Skeletal muscle cell (primary cell): ENCODE measurements at regions not wholly inside any gene's neighbourhood (a gene's known extent, or its start where the extent isn't known, plus 50 kb on each side); places are given as distances from the start of the nearest gene placed in this dataset.

Source experiments
- DNase-seq: peaks from one replicate; pipeline ENCODE4 v3.0.0-alpha.2; 2010; ENCODE audit warnings: low read depth
- H3K4me3 ChIP-seq: 2 replicates; pipeline ENCODE4 v1.5.1; 2011; ENCODE audit warnings: low read depth, mild to moderate bottlenecking, control low read depth, low read length, moderate library complexity

DNA sequence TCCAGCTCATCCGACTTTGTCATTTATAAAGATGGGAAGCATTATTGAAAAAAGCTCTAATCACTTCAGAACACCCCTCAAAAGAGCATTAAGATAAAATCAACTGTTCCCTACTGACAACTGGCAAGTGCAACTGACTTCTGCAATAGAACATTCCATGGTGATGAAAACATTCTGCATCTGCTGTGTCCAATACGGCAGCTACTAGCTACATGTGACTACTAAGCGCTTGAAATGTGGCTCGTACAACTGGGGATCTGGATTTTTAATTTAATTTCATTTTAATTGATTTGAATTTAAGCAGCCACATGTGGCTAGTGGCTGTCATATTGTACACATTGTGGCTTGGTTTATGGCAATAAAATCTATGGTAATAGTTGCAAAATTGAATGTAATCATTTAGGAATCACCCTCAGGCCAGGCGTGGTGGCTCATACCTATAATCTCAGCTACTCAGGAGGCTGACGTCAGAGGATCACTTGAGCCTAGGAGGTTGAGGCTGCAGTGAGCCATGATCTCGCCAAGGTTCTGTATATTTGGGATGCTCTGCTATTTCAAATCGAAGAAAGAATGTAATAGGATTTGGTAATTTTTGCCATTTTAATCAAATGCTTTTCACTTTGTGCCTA lies 390.3 kb downstream of the GABRB3 start:
- DNase-seq = no peak

DNA sequence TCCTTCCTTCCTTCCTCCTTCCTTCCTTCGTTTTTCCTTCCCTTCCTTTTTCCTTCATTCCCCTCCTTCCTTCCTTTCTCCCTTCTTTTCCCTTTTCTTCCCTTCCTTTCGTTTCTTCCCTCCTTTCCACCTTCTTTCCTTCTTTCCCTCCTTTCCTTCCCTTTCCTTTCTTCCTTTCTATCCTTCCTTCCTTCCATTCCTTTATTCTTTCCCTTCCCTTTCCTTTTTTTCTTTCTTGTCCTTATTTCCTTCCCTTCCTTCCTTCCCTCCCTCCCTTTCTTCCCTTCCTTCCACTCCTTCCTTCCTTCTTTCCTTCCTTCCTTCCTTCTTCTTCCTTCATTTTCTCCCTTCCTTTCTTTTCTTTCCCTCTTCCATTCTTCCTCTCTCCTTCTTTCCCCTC lies 394.6 kb downstream of the GABRB3 start:
- DNase-seq = no peak
- H3K4me3 ChIP-seq = no peak overlapping the region

More for the DNA sequence above, 390.3 kb downstream of the GABRB3 start:
- H3K4me3 ChIP-seq = no peak overlapping the region

DNA sequence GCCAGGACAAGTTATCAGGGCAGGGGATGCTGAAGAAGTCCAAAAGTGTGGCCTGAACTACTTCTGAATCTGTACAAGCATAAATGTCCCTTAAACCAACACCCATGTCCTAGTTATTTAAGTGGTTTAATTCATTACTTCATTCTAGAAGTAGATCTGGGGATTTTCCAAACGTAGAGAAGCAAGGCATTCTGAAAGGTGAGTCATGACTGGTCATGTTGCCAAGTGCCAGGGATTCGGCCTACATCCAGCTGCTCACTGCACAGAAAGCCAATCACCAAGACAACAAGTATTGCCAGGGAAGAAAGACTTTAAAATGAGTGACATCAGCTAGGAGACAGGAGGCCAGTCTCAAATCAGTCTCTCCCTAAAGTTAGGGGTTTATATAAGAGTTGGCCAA lies 396.6 kb downstream of the GABRB3 start:
- no peak for DNase-seq
- no peak overlapping the region for H3K4me3 ChIP-seq

DNA sequence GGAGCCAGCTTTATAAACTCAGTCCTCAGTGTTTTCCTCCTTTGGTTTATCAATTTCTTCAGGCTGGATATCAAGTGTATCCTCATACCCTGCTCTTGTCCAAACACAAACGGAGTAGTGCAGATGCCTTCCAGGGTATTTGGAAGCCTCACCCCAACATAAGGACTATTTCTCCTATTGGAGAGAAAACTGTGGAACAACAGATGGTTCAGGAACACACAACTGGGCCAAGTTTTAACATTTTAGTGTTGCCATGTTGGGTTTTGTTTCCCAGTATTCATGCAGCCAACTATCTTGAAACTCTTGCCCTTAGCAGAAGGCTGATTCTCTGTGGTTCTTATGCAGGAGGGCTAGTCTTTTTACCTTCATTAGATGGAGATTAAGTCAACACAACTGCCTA lies 398.1 kb downstream of the GABRB3 start:
- H3K4me3 ChIP-seq = no peak overlapping the region
- no peak for DNase-seq

DNA sequence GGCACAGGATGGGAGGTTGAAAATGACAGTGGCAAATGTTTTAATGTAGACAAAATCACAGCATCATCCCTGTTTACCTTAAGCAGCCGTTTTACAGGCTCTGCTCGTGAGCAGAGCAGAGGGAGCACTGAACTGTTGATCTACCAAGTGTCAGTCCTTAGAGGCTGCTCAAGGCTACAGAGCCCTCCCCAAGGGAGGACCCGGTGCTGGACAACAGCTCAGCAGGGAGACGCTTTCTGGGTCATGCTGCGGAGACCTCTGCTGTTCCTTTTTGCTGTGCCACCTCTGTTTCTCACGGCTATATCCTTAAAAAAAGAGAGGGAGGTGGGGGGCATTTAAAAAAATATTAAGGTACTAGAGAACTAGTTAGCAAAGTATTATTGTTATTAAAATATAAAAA lies 400.2 kb downstream of the GABRB3 start:
- DNase-seq = no peak

DNA sequence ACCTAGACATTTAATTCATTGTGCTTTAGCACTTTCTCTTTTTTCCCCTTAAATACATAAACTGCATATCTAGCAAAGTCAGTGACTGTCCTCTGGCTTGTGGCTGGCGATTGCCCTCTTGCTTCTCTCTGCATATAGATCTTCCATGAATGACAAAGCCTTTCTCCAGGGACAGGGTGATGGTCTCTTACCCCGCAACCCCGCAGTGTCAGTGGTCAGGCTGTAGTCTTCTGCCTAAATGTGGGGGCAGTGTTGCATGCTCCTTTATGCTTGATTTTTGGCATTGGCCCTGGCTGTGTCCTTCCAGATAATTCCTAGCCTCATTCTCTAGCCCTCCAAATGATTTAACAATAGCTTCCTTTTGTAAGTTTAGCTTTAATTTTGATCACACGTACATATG lies 407.8 kb downstream of the GABRB3 start:
- no peak for DNase-seq
- no peak overlapping the region for H3K4me3 ChIP-seq

More for the DNA sequence above, 400.2 kb downstream of the GABRB3 start:
- H3K4me3 ChIP-seq = no peak overlapping the region

DNA sequence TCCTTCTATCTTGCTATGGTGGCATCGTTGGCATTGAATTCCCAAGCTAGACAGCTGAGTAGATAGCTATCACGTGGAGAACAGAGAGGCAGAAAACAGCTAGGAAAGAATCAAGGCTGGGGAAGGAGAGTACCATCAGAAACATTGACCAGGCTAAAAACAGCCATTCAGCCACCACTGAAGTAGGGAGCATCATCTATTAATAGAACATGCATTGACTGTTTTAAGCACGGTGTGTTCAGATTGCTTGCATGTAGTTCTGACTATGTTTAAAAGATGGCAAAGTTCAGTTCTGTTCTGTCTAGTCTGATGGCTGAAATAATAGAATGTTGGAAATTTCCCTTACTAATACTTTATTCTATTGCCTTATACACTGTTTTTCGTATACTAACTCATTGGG lies 413.0 kb downstream of the GABRB3 start:
- no peak overlapping the region for H3K4me3 ChIP-seq
- DNase-seq = no peak

DNA sequence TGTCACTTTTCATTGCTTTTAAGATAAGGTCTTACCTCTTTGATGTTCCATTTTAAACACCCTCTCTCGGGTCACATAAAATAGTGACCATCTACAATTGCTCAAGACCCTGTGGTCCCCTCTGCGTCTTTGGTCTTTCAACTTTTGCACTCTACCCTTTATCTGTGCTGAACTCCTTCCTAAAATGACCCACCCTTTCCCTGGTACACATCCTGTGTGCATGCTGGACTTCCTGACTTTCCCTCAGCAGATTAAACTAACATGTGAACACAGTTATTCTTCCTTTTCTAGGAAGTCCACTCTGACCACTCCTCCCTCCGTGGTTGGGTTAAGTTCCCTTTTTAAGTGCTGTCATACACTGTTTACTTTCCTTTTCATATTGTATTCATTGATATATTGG lies 414.2 kb downstream of the GABRB3 start:
- DNase-seq = no peak
- H3K4me3 ChIP-seq = no peak overlapping the region

DNA sequence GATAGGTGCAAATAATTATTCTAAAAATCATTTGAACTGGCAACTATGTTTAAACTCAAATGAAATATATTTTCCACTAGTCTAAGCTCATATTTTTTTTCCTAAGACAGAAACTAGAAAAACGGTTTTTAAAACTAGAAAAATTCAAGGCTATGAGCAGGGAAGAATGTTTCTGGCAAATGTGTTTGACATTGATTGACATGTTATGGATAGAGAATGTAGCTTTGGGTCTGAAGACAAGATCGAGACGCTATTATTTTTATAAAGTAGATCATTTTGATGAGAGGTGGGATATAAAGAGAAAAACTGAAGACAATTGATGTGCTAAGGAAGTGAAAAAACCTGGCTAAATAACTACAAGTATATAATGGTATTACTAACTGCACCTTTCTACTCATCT lies 415.2 kb downstream of the GABRB3 start:
- no peak for DNase-seq
- H3K4me3 ChIP-seq = no peak overlapping the region

DNA sequence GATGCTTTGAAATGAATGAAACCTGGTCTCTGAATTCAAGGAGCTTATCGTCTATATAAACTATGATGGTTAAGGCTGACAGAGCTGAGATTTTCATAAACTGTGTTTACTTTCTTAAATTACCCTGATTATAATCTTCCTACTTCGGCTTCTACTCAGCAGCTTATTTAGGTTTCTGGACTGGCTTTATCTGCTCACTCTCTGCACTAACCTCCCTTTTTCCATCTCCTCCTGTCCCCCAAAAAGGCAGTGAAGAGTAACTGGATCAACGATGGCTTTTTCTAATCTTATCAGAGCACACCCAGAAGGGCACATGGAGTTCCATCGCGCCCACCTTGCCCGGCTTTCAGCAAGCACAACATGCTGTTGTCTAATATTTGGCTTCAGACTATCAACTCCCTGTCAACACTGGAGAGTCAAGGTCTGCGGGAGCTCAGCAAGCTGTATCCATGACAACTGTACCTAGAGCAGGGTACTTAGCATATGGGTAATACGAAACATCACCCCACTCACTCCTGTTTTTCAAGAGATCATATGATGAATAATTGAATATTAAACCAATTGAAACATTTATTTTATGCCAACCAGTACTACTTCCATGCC lies 417.3 kb downstream of the GABRB3 start:
- H3K4me3 ChIP-seq = no peak overlapping the region
- DNase-seq = no peak

DNA sequence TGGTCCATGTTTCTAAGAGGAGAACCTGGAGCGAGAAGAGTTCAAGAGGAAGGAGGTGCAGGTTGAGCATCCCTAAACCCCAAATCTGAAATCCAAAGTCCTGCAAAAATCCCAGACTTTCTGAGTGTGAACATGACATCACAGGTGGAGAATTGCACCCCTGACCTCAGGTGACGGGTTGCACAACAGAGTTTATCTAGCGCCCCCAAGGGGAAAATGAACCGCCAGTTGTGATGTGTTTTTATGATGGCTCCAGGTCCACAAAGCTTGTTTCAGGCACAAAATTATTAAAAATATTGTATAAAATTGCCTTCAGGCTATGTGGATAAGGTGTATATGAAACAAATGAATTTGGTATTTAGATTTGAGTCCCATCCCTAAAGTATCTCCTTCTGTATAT lies 420.0 kb downstream of the GABRB3 start:
- no peak overlapping the region for H3K4me3 ChIP-seq
- no peak for DNase-seq

DNA sequence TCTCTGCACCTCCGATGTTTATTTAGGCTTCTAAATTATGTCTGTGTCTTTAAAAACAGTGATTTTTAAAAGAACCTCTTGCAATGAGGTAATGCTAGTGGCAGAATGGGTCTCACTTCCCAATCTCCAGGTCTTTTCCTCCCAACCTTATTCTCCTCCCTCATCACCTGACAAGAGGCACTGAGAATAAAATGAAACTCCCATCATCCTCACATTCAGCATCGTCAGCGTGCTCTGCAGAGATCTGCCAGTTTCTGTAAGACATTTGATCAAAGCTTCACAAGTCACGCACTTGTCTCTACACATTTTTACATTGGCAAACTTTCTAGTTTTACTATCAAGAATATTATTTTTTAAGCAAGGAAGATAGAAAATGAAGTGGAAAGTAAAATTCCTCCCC lies 420.5 kb downstream of the GABRB3 start:
- no peak for DNase-seq
- H3K4me3 ChIP-seq = no peak overlapping the region

DNA sequence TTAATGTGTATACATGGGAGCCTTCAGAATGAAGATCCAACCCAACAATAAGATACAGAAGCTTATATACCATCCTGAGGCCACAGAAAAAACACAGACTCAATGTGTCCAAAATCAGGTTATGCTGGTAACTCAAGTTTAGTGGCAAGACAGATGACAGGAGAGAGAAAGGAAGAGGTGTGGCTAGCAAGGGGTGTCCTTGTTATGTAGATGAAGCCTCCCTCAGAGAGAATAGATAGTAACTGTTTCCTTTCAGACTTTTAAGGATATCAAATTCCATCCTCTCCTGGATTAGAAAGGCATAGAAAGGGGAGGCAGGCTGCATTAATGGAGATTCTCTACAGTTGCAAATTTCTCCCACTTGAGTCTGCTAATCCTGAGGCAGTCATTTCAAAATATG lies 447.4 kb downstream of the GABRB3 start:
- no peak overlapping the region for H3K4me3 ChIP-seq
- DNase-seq = no peak

DNA sequence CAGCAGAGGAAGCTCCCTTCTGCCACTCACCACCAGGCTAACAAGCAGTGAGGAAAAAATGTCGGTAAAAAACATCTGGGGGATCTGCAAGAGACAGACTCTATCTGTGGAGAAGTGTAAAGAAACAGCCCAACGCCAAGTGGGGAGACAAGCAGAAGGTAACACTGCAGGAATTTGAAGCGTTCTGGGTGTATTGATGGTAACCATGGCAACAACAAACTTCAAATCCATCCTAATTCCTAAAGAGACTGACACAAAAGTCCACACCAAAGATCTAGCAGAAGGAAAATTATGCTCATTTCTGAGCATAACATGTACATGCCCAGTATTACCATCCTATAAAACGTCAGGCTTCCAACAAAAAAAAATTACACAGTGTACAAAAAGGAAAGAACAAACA lies 449.3 kb downstream of the GABRB3 start:
- H3K4me3 ChIP-seq = no peak overlapping the region
- DNase-seq = no peak

DNA sequence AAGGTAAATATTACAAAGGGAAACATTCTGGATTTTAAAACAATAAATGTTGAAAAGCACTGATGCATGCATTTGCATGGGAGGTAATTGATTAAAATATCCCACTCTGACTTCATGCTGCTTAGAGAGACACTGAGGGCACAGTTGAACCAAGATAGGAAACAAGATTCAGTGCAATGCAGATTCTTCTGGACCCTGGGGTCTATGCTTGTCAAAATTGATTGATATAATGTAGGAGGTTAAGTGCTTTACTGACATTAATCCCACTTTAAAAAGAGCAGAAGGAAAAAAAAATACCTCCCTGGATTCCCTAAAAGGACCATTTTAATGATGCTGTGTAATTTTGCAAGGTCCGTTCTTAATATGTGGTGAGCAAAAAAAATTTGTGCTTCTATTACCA lies 454.2 kb downstream of the GABRB3 start:
- no peak for DNase-seq
- H3K4me3 ChIP-seq = no peak overlapping the region

DNA sequence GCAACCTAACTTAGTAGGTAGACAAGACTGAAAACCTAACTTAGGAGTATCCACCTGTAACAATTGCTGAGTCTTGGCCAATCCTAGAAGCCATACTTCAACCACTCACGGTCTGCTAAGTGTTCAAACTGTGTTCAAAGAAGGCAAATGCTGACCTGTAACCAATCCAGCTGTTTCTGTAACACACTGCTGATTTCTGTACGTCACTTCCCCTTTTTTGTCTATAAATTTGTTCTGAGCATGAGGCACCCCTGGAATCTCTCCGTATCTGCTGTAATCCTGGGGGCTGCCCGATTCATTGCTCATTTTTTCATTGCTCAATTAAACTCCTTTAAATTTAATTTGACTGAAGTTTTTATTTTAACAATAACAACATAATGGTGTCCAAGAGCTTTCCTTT lies 451.4 kb upstream of the ATP10A start:
- no peak for DNase-seq
- no peak overlapping the region for H3K4me3 ChIP-seq

DNA sequence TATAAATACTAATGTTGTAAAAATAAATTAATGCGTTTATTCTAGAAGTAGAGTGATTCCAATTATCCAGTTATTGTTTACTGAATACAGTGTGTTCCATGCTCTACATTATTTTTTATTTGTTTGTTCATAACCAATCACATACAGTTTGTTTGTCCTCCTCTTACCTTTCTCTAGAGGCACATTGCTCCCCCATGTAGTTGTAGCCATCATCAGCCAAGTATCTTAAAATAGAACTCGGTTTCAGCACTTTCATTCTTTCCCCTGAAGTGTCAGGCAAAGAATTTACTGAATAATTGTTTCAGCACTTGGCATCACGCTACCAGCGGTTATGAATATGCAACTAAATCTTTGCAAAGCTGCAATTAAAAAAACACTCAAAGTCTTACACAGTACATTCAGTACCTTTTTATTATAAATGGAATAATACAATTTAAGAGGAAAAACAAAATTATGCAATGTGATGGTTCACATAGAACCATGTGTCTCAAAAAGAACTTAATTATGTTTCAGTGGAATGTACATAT lies 448.6 kb upstream of the ATP10A start:
- DNase-seq = no peak
- H3K4me3 ChIP-seq = no peak overlapping the region

DNA sequence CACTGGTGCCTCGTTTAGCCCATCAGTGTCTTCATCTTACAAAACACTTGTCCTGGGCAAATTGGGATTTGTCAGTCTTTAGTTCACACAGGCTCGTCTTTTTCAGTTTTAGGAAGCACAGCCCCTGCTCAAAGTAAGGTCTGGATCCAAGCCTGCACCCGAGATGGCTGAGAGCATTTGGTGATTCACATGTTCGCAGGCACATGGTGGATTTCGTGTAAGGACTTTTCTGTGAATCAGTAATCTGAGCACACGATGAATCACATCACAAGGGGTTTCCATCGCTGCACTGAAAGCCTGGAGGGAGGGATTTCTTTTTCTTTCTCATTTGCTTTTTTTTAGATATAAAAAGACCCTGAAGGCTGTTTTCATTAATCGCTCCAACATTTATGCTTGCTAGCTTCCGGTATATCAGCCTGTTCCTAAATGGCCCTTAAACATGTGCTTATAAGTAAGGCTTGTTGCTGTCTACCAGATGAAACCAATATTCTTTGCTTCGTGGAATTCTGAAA lies 435.6 kb upstream of the ATP10A start:
- DNase-seq = no peak
- no peak overlapping the region for H3K4me3 ChIP-seq

DNA sequence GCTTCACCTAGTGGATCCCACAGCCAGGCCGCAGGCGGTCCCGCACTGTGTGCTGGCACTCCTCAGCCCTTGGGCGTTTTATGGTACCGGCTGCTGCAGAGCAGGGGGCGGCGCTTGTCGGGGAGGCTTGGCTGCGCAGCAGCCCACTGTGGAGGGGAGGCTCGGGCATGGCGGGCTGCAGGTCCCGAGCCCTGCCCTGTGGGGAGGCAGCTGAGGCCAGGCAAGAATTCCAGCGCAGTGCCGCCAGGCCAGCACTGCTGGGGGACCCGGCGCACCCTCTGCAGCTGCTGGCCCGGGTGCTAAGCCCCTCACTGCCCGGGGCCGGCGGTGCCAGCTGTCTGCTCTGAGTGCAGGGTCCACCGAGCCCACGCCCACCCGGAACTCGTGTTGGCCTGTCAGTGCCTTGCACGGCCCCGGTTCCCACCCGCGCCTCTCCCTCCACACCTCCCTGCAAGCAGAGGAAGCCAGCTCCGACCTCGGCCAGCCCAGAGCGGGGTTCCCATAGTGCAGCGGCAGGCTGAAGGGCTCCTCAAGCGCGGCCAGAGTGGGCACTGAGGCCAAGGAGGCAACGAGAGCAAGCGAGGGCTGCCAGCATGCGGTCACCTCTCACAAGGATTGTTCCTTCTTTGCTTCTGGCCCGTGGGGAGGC lies 435.0 kb upstream of the ATP10A start:
- H3K4me3 ChIP-seq = no peak overlapping the region
- no peak for DNase-seq

DNA sequence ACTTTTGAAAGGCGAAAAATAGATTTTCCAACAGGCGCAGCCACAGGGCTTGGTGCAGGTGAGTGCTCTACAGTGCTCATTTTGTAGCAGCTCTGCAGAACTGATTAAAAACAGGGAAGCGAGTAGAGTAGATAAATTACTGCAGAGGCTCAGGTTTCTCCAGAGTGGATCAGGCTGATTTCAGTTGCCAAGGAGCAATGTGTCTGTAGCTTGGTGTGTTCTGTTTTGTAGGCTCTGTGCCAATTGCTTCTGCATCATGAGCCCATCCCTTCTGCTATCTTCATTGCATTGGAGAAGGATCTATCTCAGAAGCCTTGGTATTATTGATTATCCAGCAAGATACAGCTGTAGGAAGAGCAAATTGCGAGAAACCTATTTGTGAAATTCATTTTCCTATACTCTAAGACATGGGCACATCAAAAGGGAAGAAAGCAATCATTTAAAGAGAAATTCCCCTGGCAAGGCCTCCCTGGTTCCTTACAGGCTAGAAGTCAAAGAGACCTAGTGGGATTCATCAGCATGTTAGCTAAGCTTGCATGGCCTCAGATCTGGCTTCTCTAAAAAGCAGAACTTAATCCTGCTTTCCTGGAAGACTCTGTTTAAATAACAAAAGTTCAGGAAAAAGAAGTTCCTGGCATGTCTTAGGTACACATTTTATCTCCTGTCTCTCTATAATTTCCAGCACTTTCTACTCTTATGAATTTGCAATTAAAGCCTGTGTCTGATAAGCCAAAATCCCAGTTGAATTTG lies 432.4 kb upstream of the ATP10A start:
- no peak overlapping the region for H3K4me3 ChIP-seq
- DNase-seq = no peak
